ENCODE measurements at regions not wholly inside any gene's neighbourhood (a gene's known extent, or its start where the extent isn't known, plus 50 kb on each side); places are given as distances from the start of the nearest gene placed in this dataset.

- TF ChIP-seq CTCF (IDR thresholded peaks at IDR 0.05) = no peak
- TF ChIP-seq POLR2A (IDR thresholded peaks at IDR 0.05) = no peak
Measured at GRCh38 chr14:100398044-100398443, 74.9 kb downstream of the SLC25A47 start.

All from tibial nerve (tissue), 3 donors.